Neural cell (in vitro differentiated cells): ENCODE measurements at regions not wholly inside any gene's neighbourhood (a gene's known extent, or its start where the extent isn't known, plus 50 kb on each side); places are given as distances from the start of the nearest gene placed in this dataset.

Experiments used
- H2AFZ ChIP-seq: fragments of 200-600, 300-800 bp; sonication (generic), shearing (Covaris generic); 2 replicates; pipeline ENCODE4 v1.6.0; 2014; ENCODE audit warnings: low read depth, mild to moderate bottlenecking, antibody characterized with exemption, low read length, moderate library complexity
- H3F3A ChIP-seq: fragments of 200-600 bp; shearing (Covaris generic); 2 replicates; pipeline ENCODE4 v1.6.1; 2016; ENCODE audit warnings: mild to moderate bottlenecking, moderate library complexity, mixed read lengths, antibody characterized with exemption, low read length; ENCODE audit not compliant: insufficient read depth, poor library complexity, severe bottlenecking
- H3K27ac ChIP-seq: fragments of 200-600, 300-800 bp; sonication (generic), shearing (Covaris generic); 2 replicates; pipeline ENCODE4 v1.5.1; 2014; ENCODE audit warnings: mild to moderate bottlenecking, low read length, moderate library complexity
- H3K27me3 ChIP-seq: fragments of 300-800, 200-600 bp; sonication (generic), shearing (Covaris generic); 2 replicates; pipeline ENCODE4 v1.6.0; 2014; ENCODE audit warnings: mild to moderate bottlenecking, low read depth, low read length, moderate library complexity; ENCODE audit not compliant: insufficient read depth
- H3K36me3 ChIP-seq: fragments of 300-800, 200-600 bp; sonication (generic), shearing (Covaris generic); 2 replicates; pipeline ENCODE4 v1.5.1; 2014; ENCODE audit warnings: mild to moderate bottlenecking, antibody characterized with exemption, low read length, moderate library complexity; ENCODE audit not compliant: insufficient read depth
- H3K4me2 ChIP-seq: fragments of 300-800, 200-600 bp; sonication (generic), shearing (Covaris generic); 2 replicates; pipeline ENCODE4 v1.6.0; 2014; ENCODE audit warnings: mild to moderate bottlenecking, low read length
- H3K4me3 ChIP-seq: fragments of 300-800, 200-600 bp; sonication (generic), shearing (Covaris generic); 2 replicates; pipeline ENCODE4 v1.5.1; 2014; ENCODE audit warnings: mild to moderate bottlenecking, low read length, moderate library complexity
- H3K79me2 ChIP-seq: fragments of 200-600 bp; shearing (Covaris generic); replicated peaks from 2 replicates; pipeline ENCODE4 v1.6.0; 2014; ENCODE audit warnings: mild to moderate bottlenecking, low read length, moderate library complexity; ENCODE audit not compliant: insufficient read depth
- H3K9ac ChIP-seq: fragments of 300-800, 200-600 bp; sonication (generic), shearing (Covaris generic); 2 replicates; pipeline ENCODE4 v1.6.1; 2016; ENCODE audit warnings: mild to moderate bottlenecking, low read length, mixed read lengths
- H3K9me2 ChIP-seq: fragments of 200-600 bp; shearing (Covaris generic); 2 replicates; pipeline ENCODE4 v1.6.1; 2016; ENCODE audit warnings: mild to moderate bottlenecking, low read length, mixed read lengths; ENCODE audit not compliant: insufficient read depth
- H3K9me3 ChIP-seq: fragments of 200-600, 300-800 bp; sonication (generic), shearing (Covaris generic); 2 replicates; pipeline ENCODE4 v1.6.1; 2016; ENCODE audit warnings: mild to moderate bottlenecking, mixed run types, low read length, moderate library complexity, mixed read lengths
- H4K20me1 ChIP-seq: fragments of 200-600 bp; shearing (Covaris generic); 2 replicates; pipeline ENCODE4 v1.6.1; 2016; ENCODE audit warnings: mild to moderate bottlenecking, mixed run types; ENCODE audit not compliant: insufficient read depth
- EP300 ChIP-seq: fragments of 450-650 bp; conservative IDR thresholded peaks from 2 replicates; pipeline ENCODE4 v1.6.1; 2014; ENCODE audit warnings: antibody characterized with exemption, mild to moderate bottlenecking, moderate library complexity; ENCODE audit not compliant: poor library complexity, severe bottlenecking
- EZH2 ChIP-seq: fragments of 200-600, 300-800 bp; shearing (Covaris generic), sonication (generic); IDR thresholded peaks from 2 replicates; pipeline ENCODE4 v1.6.1; 2014; ENCODE audit warnings: antibody characterized with exemption, low read length, borderline replicate concordance, mild to moderate bottlenecking; ENCODE audit not compliant: insufficient read depth, poor library complexity, severe bottlenecking
- MXI1 ChIP-seq: fragments of 450-650 bp; conservative IDR thresholded peaks from 2 replicates; pipeline ENCODE4 v1.6.1; 2014; ENCODE audit warnings: antibody characterized with exemption, mild to moderate bottlenecking; ENCODE audit not compliant: poor library complexity, severe bottlenecking
- POLR2AphosphoS5 ChIP-seq: IDR thresholded peaks from 2 replicates; pipeline ENCODE4 v1.6.1; 2012
- RAD21 ChIP-seq: fragments of 450-650 bp; conservative IDR thresholded peaks from 2 replicates; pipeline ENCODE4 v1.6.1; 2014; ENCODE audit warnings: antibody characterized with exemption, mild to moderate bottlenecking, moderate library complexity
- SMC3 ChIP-seq: fragments of 450-650 bp; conservative IDR thresholded peaks from 2 replicates; pipeline ENCODE4 v1.6.1; 2014; ENCODE audit warnings: antibody characterized with exemption, mild to moderate bottlenecking, moderate library complexity; ENCODE audit not compliant: poor library complexity
- TAF1 ChIP-seq: IDR thresholded peaks from 2 replicates; pipeline ENCODE4 v1.6.1; 2012; ENCODE audit warnings: low read depth
- TF ChIP-seq, protein P1 (sequence below): IDR thresholded peaks from 2 replicates; pipeline ENCODE4 v1.6.1; 2012; ENCODE audit warnings: borderline replicate concordance
- TF ChIP-seq, protein P2 (sequence below): fragments of 450-650 bp; IDR thresholded peaks from 2 replicates; pipeline ENCODE4 v1.5.1; 2014; ENCODE audit warnings: antibody characterized with exemption, mild to moderate bottlenecking, moderate library complexity; ENCODE audit not compliant: poor library complexity, severe bottlenecking

DNA sequence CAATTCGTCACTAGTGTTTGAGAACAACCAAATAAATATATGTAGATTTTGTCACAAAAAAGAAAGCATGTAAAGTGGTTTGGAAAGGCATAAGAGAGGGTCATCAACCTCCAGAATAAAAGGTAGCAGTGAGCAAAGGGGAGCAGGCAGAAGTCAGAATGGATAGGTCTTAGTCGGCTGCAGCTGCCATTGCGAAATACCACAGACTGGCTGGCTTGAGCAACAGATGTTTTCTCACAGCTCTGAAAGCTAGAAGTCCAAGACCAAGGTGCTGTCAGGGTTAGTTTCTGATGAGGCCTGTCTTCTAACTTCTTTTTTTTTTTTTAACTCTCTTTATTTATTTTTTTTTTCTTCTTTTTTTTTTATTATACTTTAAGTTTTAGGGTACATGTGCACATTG is 208.1 kb upstream of the PIK3R1 start:
- Histone ChIP-seq H3K4me3 (no peak overlapping the region), H2AFZ (no peak overlapping the region), H4K20me1 (no peaks in the 10 kb centered on the region), H3K9ac (no peak overlapping the region), H3K79me2 (no peaks in the 10 kb centered on the region), H3K4me2 (no peak overlapping the region), H3F3A (no peaks in the 10 kb centered on the region), H3K27ac (no peak overlapping the region), H3K27me3 (no peaks in the 10 kb centered on the region), H3K36me3 (no peaks in the 10 kb centered on the region), H3K9me2 (no peaks in the 10 kb centered on the region), H3K9me3 (no peaks in the 10 kb centered on the region)
- TF ChIP-seq EP300 (no peak), SMC3 (no peak), TAF1 (no peak), EZH2 (no peak), RAD21 (no peak), POLR2AphosphoS5 (no peak), MXI1 (no peak)
- TF ChIP-seq, protein P1, sequence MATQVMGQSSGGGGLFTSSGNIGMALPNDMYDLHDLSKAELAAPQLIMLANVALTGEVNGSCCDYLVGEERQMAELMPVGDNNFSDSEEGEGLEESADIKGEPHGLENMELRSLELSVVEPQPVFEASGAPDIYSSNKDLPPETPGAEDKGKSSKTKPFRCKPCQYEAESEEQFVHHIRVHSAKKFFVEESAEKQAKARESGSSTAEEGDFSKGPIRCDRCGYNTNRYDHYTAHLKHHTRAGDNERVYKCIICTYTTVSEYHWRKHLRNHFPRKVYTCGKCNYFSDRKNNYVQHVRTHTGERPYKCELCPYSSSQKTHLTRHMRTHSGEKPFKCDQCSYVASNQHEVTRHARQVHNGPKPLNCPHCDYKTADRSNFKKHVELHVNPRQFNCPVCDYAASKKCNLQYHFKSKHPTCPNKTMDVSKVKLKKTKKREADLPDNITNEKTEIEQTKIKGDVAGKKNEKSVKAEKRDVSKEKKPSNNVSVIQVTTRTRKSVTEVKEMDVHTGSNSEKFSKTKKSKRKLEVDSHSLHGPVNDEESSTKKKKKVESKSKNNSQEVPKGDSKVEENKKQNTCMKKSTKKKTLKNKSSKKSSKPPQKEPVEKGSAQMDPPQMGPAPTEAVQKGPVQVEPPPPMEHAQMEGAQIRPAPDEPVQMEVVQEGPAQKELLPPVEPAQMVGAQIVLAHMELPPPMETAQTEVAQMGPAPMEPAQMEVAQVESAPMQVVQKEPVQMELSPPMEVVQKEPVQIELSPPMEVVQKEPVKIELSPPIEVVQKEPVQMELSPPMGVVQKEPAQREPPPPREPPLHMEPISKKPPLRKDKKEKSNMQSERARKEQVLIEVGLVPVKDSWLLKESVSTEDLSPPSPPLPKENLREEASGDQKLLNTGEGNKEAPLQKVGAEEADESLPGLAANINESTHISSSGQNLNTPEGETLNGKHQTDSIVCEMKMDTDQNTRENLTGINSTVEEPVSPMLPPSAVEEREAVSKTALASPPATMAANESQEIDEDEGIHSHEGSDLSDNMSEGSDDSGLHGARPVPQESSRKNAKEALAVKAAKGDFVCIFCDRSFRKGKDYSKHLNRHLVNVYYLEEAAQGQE, result no peak
- TF ChIP-seq, protein P2, sequence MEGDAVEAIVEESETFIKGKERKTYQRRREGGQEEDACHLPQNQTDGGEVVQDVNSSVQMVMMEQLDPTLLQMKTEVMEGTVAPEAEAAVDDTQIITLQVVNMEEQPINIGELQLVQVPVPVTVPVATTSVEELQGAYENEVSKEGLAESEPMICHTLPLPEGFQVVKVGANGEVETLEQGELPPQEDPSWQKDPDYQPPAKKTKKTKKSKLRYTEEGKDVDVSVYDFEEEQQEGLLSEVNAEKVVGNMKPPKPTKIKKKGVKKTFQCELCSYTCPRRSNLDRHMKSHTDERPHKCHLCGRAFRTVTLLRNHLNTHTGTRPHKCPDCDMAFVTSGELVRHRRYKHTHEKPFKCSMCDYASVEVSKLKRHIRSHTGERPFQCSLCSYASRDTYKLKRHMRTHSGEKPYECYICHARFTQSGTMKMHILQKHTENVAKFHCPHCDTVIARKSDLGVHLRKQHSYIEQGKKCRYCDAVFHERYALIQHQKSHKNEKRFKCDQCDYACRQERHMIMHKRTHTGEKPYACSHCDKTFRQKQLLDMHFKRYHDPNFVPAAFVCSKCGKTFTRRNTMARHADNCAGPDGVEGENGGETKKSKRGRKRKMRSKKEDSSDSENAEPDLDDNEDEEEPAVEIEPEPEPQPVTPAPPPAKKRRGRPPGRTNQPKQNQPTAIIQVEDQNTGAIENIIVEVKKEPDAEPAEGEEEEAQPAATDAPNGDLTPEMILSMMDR, result no peak

DNA sequence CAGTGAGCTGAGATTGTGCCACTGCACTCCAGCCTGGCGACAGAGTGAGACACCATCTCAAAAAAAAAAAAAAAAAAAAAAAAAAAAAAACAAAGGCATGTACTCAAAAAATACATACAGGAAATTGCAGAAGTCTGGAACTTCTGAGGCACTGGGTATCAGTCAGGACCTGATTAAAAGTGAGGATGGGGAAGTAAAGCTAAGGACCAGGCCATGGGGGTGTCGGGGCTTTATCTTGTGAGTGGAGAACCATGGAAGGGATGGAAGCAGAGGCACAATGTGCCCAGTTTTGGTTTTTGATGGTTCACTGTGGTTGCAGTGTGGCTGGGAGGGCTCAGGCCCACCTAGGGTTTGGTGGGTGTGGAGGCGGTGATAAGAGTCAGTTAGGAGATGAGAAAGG is 212.7 kb upstream of the PIK3R1 start:
- no peaks in the 10 kb centered on the region for H4K20me1 ChIP-seq
- H3K27me3 ChIP-seq, result no peaks in the 10 kb centered on the region
- no peak overlapping the region for H2AFZ ChIP-seq
- no peaks in the 10 kb centered on the region for H3K36me3 ChIP-seq
- no peaks in the 10 kb centered on the region for H3K9me2 ChIP-seq
- no peak overlapping the region for H3K4me3 ChIP-seq
- no peak overlapping the region for H3K9ac ChIP-seq
- TF ChIP-seq MXI1 (no peak), EZH2 (no peak), POLR2AphosphoS5 (no peak), TAF1 (no peak), EP300 (no peak), SMC3 (no peak), RAD21 (no peak)
- TF ChIP-seq, protein P1, result no peak
- TF ChIP-seq, protein P2, result no peak
- no peaks in the 10 kb centered on the region for H3F3A ChIP-seq
- H3K4me2 ChIP-seq, result no peak overlapping the region
- no peak overlapping the region for H3K27ac ChIP-seq
- H3K79me2 ChIP-seq, result no peaks in the 10 kb centered on the region
- H3K9me3 ChIP-seq, result no peaks in the 10 kb centered on the region
